Stromal cell of bone marrow (primary cell): ENCODE measurements at regions not wholly inside any gene's neighbourhood (a gene's known extent, or its start where the extent isn't known, plus 50 kb on each side); places are given as distances from the start of the nearest gene placed in this dataset.
A peak's percentile ranks its signal among the peaks of the same experiment; 100 is the strongest.
"Not testable (repeated sequence)": the region's sequence is repeated elsewhere in the genome, so short reads cannot be mapped to it uniquely, and the experiment has no call there.

Experiments
- DNase-seq: peaks from one replicate; pipeline ENCODE4 v3.0.0-alpha.2; 2012; ENCODE audit warnings: low read depth

GRCh38 chr5:19233573-19233972 lies 754.4 kb downstream of the CDH18 start:
- DNase-seq: no peak

GRCh38 chr5:19235101-19235584 lies 752.9 kb downstream of the CDH18 start:
- no peak for DNase-seq

- DNase-seq: no peak
These were observed 747.8 kb downstream of the CDH18 start for GRCh38 chr5:19240170-19240569.

GRCh38 chr5:19241690-19242089 lies 746.3 kb downstream of the CDH18 start:
- DNase-seq: no peak

GRCh38 chr5:19246191-19246590 lies 741.8 kb downstream of the CDH18 start:
- DNase-seq: not testable (repeated sequence)

GRCh38 chr5:19247302-19247701 lies 740.7 kb downstream of the CDH18 start:
- no peak for DNase-seq

GRCh38 chr5:19256036-19256435 lies 732.0 kb downstream of the CDH18 start:
- no peak for DNase-seq

- DNase-seq: peak; percentile 3
These were observed 729.3 kb downstream of the CDH18 start for GRCh38 chr5:19258686-19259085.

GRCh38 chr5:19261879-19262278 lies 726.1 kb downstream of the CDH18 start:
- DNase-seq: no peak

GRCh38 chr5:19264821-19265220 lies 723.2 kb downstream of the CDH18 start:
- no peak for DNase-seq

- no peak for DNase-seq
These were observed 721.2 kb downstream of the CDH18 start for GRCh38 chr5:19266791-19267190.

- no peak for DNase-seq
These were observed 717.8 kb downstream of the CDH18 start for GRCh38 chr5:19270153-19270552.

- no peak for DNase-seq
These were observed 713.4 kb downstream of the CDH18 start for GRCh38 chr5:19274578-19274977.

- DNase-seq: no peak
These were observed 702.7 kb downstream of the CDH18 start for GRCh38 chr5:19285286-19285685.

- DNase-seq: not testable (repeated sequence)
These were observed 700.3 kb downstream of the CDH18 start for GRCh38 chr5:19287548-19288277.

- not testable (repeated sequence) for DNase-seq
These were observed 699.7 kb downstream of the CDH18 start for GRCh38 chr5:19288311-19288710.

- no peak for DNase-seq
These were observed 690.1 kb downstream of the CDH18 start for GRCh38 chr5:19297934-19298333.

GRCh38 chr5:19301271-19301670 lies 686.7 kb downstream of the CDH18 start:
- no peak for DNase-seq

GRCh38 chr5:19314840-19315239 lies 673.2 kb downstream of the CDH18 start:
- peak; percentile 48 for DNase-seq

GRCh38 chr5:19319252-19319651 lies 668.7 kb downstream of the CDH18 start:
- DNase-seq: no peak

GRCh38 chr5:19322716-19323485 lies 665.1 kb downstream of the CDH18 start:
- DNase-seq: peak; percentile 9

- no peak for DNase-seq
These were observed 653.7 kb downstream of the CDH18 start for GRCh38 chr5:19334278-19334677.

GRCh38 chr5:19342942-19343341 lies 645.1 kb downstream of the CDH18 start:
- no peak for DNase-seq
